GM12878 (cell line): ENCODE measurements at regions not wholly inside any gene's neighbourhood (a gene's known extent, or its start where the extent isn't known, plus 50 kb on each side); places are given as distances from the start of the nearest gene placed in this dataset.

Experiments
- ATAC-seq: fragments of 200-7000 bp; cut with Tn5 transposase; 3 replicates; pipeline ENCODE4 v1.9.1; 2020; ENCODE audit warnings: mild to moderate bottlenecking, moderate library complexity
- BruUV-seq: library from RNA; stranded (reverse); fragments of 400-500 nt; replicated peaks from 2 replicates; lab custom pipeline; 2021; lab: Mats Ljungman, UMichigan
- CTCF ChIA-PET: fragments of 300-600 bp; sonication (Branson Sonifier 250); formaldehyde crosslinking; extraction: SDS; loops from one replicate; lab custom pipeline; 2021; ENCODE audit warnings: inconsistent platforms; lab: Yijun Ruan, JAX
- POLR2A ChIA-PET: fragments of 350-600 bp; formaldehyde crosslinking; extraction: SDS; loops from one replicate; lab custom pipeline; 2021; ENCODE audit warnings: inconsistent platforms; lab: Charles Lee
- RAD21 ChIA-PET: fragments of 300-600 bp; sonication (Branson Sonifier 250); formaldehyde crosslinking; loops from one replicate; lab custom pipeline; 2023; ENCODE audit warnings: antibody characterized with exemption; ENCODE audit not compliant: unreplicated experiment; lab: Charles Lee
- SMC1A ChIA-PET: fragments of 300-600 bp; sonication (Branson Sonifier 250); formaldehyde crosslinking; loops from one replicate; lab custom pipeline; 2023; ENCODE audit not compliant: unreplicated experiment, uncharacterized antibody; lab: Charles Lee
- DNase-seq: peaks from one replicate; pipeline ENCODE4 v3.0.0-alpha.2; 2011; ENCODE audit warnings: low read depth, low spot score
- FAIRE-seq: peaks from 3 replicates; lab custom pipeline; 2011; peaks lifted over from hg19 to GRCh38; lab: Jason Lieb, UNC
- H2AFZ ChIP-seq: 2 replicates; pipeline ENCODE4 v1.6.0; 2011; ENCODE audit warnings: low read depth, low read length, control low read depth; ENCODE audit not compliant: control insufficient read depth
- H3K27ac ChIP-seq: 2 replicates; pipeline ENCODE4 v1.5.1; 2011; ENCODE audit warnings: control low read depth; ENCODE audit not compliant: control insufficient read depth, insufficient read depth
- H3K27me3 ChIP-seq, 2 experiments: replicated peaks in 1 of 2; 2 replicates each; pipeline versions ENCODE4 v1.6.0 to v1.6.1; 2011; ENCODE audit warnings: low read length in 1 of 2; ENCODE audit not compliant: control insufficient read depth in 2 of 2, insufficient read depth in 2 of 2
- H3K36me3 ChIP-seq, 2 experiments: 2 replicates each; pipeline ENCODE4 v1.5.1; 2011; ENCODE audit warnings: low read length in 1 of 2; ENCODE audit not compliant: control insufficient read depth in 2 of 2, insufficient read depth in 2 of 2
- H3K4me1 ChIP-seq: 2 replicates; pipeline ENCODE4 v1.6.1; 2011; ENCODE audit warnings: mild to moderate bottlenecking, low read length, moderate library complexity, mixed read lengths; ENCODE audit not compliant: control insufficient read depth, insufficient read depth
- H3K4me2 ChIP-seq: 2 replicates; pipeline ENCODE4 v1.6.0; 2011; ENCODE audit warnings: control low read depth; ENCODE audit not compliant: control insufficient read depth, insufficient read depth
- H3K4me3 ChIP-seq: fragments of 200-600 bp; sonication (generic); 2 replicates; pipeline ENCODE4 v1.5.1; 2016
- H3K79me2 ChIP-seq: 2 replicates; pipeline ENCODE4 v1.6.0; 2011; ENCODE audit warnings: low read length; ENCODE audit not compliant: control insufficient read depth, insufficient read depth
- H3K9ac ChIP-seq: 2 replicates; pipeline ENCODE4 v1.8.0; 2011; ENCODE audit warnings: low read length, control low read depth, mixed read lengths; ENCODE audit not compliant: control insufficient read depth, insufficient read depth
- H3K9me3 ChIP-seq: replicated peaks from 3 replicates; pipeline ENCODE4 v1.5.1; 2011; ENCODE audit warnings: mild to moderate bottlenecking, low read length; ENCODE audit not compliant: control insufficient read depth, insufficient read depth
- H4K20me1 ChIP-seq: 2 replicates; pipeline ENCODE4 v1.6.0; 2011; ENCODE audit not compliant: control insufficient read depth, insufficient read depth
- EP300 ChIP-seq, 2 experiments: fragments of 150-350 bp in 1 of 2; IDR thresholded peaks; 2 replicates each; pipeline ENCODE4 v1.6.1; 2011 to 2012; ENCODE audit warnings: low read depth in 2 of 2, low read length in 2 of 2, borderline replicate concordance in 1 of 2, improper control_type of control experiment in 1 of 2, inconsistent platforms in 1 of 2; ENCODE audit not compliant: control insufficient read depth in 1 of 2
- FOS ChIP-seq: IDR thresholded peaks from 3 replicates; pipeline ENCODE4 v1.6.1; 2011; ENCODE audit warnings: borderline replicate concordance; ENCODE audit not compliant: insufficient read length; ENCODE audit errors: extremely low read depth
- HDAC6 ChIP-seq: fragments of 200-600 bp; sonication (generic); IDR thresholded peaks from one replicate; pipeline ENCODE4 v1.8.0; 2017; ENCODE audit warnings: antibody characterized with exemption; ENCODE audit not compliant: unreplicated experiment
- IRF4 ChIP-seq: IDR thresholded peaks from 2 replicates; pipeline ENCODE4 v1.6.1; 2011; ENCODE audit warnings: low read depth, low read length
- JUNB ChIP-seq: IDR thresholded peaks from 2 replicates; pipeline ENCODE4 v1.6.1; 2016; ENCODE audit warnings: antibody characterized with exemption, mild to moderate bottlenecking
- KAT2A ChIP-seq: conservative IDR thresholded peaks from 2 replicates; pipeline ENCODE4 v1.6.1; 2011; ENCODE audit warnings: low read depth, low read length; ENCODE audit not compliant: control insufficient read depth
- MYB ChIP-seq: fragments of 150-350 bp; IDR thresholded peaks from 2 replicates; pipeline ENCODE4 v1.6.1; 2014; ENCODE audit warnings: mild to moderate bottlenecking, low read depth, low read length, borderline replicate concordance
- MYC ChIP-seq: IDR thresholded peaks from 2 replicates; pipeline ENCODE4 v1.6.1; 2011; ENCODE audit warnings: mild to moderate bottlenecking, low read length, moderate library complexity, inconsistent platforms; ENCODE audit not compliant: insufficient read depth, insufficient replicate concordance, insufficient read length, severe bottlenecking
- NFYA ChIP-seq: IDR thresholded peaks from 2 replicates; pipeline ENCODE4 v1.6.1; 2011; ENCODE audit warnings: low read depth, mild to moderate bottlenecking, low read length, improper control_type of control experiment, borderline replicate concordance
- REST ChIP-seq: IDR thresholded peaks from 2 replicates; pipeline ENCODE4 v1.6.1; 2012; ENCODE audit warnings: mild to moderate bottlenecking, low read depth, low read length
- SIX5 ChIP-seq: IDR thresholded peaks from 2 replicates; pipeline ENCODE4 v1.6.1; 2011; ENCODE audit warnings: mild to moderate bottlenecking, low read depth, low read length, moderate library complexity; ENCODE audit not compliant: severe bottlenecking
- SMC3 ChIP-seq: IDR thresholded peaks from 2 replicates; pipeline ENCODE4 v1.6.1; 2011; ENCODE audit warnings: low read length, improper control_type of control experiment, borderline replicate concordance
- ZNF207 ChIP-seq: fragments of 450-650 bp; IDR thresholded peaks from 2 replicates; pipeline ENCODE4 v1.6.1; 2014; ENCODE audit warnings: antibody characterized with exemption, mild to moderate bottlenecking, borderline replicate concordance
- ZNF217 ChIP-seq: fragments of 450-650 bp; IDR thresholded peaks from 2 replicates; pipeline ENCODE4 v1.6.1; 2017; ENCODE audit warnings: antibody characterized with exemption, mild to moderate bottlenecking
- WGBS: methylation state at CpG from one replicate; pipeline ENCODE4 v1.1.6; 2016; ENCODE audit warnings: low lambda C conversion rate; ENCODE audit not compliant: insufficient replicate concordance, insufficient coverage; ENCODE audit errors: missing lambda C conversion rate; 5-methylcytosine and 5-hydroxymethylcytosine counted together
- in situ Hi-C: fragments of 300-500 bp; cut with MboI; formaldehyde crosslinking; loops from 9 replicates; pipeline ENCODE4 v1.14.3; 2018; ENCODE audit warnings: mixed read lengths
- intact Hi-C: fragments of 100-400 bp; cut with micrococcal nuclease; formaldehyde crosslinking; loops from one replicate; pipeline ENCODE4 v1.14.2; 2022; ENCODE audit not compliant: unreplicated experiment

GRCh38 chr3:3699407-3699806 is 99.8 kb upstream of the LRRN1 start:
- BruUV-seq, result no TSS peak
- no peak for FAIRE-seq
- ChIA-PET CTCF (interaction anchor here (1.2 kb wide), 1 partner anchor 14 kb away, joined by 3 read pairs; no protein-coding TSS in a partner anchor), POLR2A (interaction anchor here (0.7 kb wide), 1 partner anchor 158 kb away, joined by 3 read pairs; no protein-coding TSS in a partner anchor), SMC1A (interaction anchor here (1.3 to 1.4 kb wide), 2 partner anchors 9 to 13 kb away, joined by 3 read pairs; no protein-coding TSS in a partner anchor), RAD21 (no interaction called here)
- no peaks in the 10 kb centered on the region for H3K79me2 ChIP-seq
- H3K9me3 ChIP-seq, result no peaks in the 10 kb centered on the region
- DNase-seq, result no peak
- H3K9ac ChIP-seq, result no peak overlapping the region
- no peak overlapping the region for H3K27ac ChIP-seq
- no peaks in the 10 kb centered on the region for H3K36me3 ChIP-seq
- H3K4me2 ChIP-seq, result no peak overlapping the region
- no peak for TF ChIP-seq ZNF207
- TF ChIP-seq SIX5, result no peak
- TF ChIP-seq HDAC6, result no peak
- no peak for TF ChIP-seq FOS
- TF ChIP-seq KAT2A, result no peak
- TF ChIP-seq MYB, result no peak
- no peak for TF ChIP-seq MYC
- no peak for TF ChIP-seq SMC3
- TF ChIP-seq IRF4, result no peak
- no peak for TF ChIP-seq ZNF217
- no peak for TF ChIP-seq JUNB
- TF ChIP-seq EP300 (IDR thresholded peaks at IDR 0.05; ENCODE audit: borderline replicate concordance in 1 of 2, control insufficient read depth in 1 of 2, low read depth in 2 of 2, low read length in 2 of 2), result no peak
- TF ChIP-seq NFYA, result no peak
- TF ChIP-seq REST, result no peak
- no peak overlapping the region for H3K4me3 ChIP-seq
- no peak for ATAC-seq
- 44% methylated on average over 5 of the region's 5 CpGs for WGBS
- H3K27me3 ChIP-seq, result no peaks in the 10 kb centered on the region
- intact Hi-C loops (no loop called here), in situ Hi-C loops (no loop called here)
- H3K4me1 ChIP-seq, result no peaks in the 10 kb centered on the region
- no peak overlapping the region for H2AFZ ChIP-seq
- no peaks in the 10 kb centered on the region for H4K20me1 ChIP-seq
